HL-60 (cell line): ENCODE measurements at regions not wholly inside any gene's neighbourhood (a gene's known extent, or its start where the extent isn't known, plus 50 kb on each side); places are given as distances from the start of the nearest gene placed in this dataset.

Source experiments
- DNase-seq, 2 experiments: peaks; one replicate each; pipeline ENCODE4 v3.0.0-alpha.2; 2010 to 2020; ENCODE audit warnings: low read depth in 1 of 2, low spot score in 1 of 2
- H3K27ac ChIP-seq: fragments of 250-450 bp; sonication (Bioruptor Pico); replicated peaks from 2 replicates; pipeline ENCODE4 v1.5.1; 2020; ENCODE audit warnings: mild to moderate bottlenecking, moderate library complexity
- H3K27me3 ChIP-seq: fragments of 250-450 bp; sonication (Bioruptor Pico); 2 replicates; pipeline ENCODE4 v1.5.1; 2021; ENCODE audit warnings: mild to moderate bottlenecking, moderate library complexity; ENCODE audit not compliant: insufficient read depth, poor library complexity, severe bottlenecking
- H3K4me3 ChIP-seq: replicated peaks from 2 replicates; pipeline ENCODE4 v1.5.1; 2011; ENCODE audit warnings: mild to moderate bottlenecking, control low read depth, low read length; ENCODE audit not compliant: insufficient read depth
- GABPA ChIP-seq: IDR thresholded peaks from 2 replicates; pipeline ENCODE4 v1.6.1; 2012; ENCODE audit warnings: low read depth
- POLR2AphosphoS5 ChIP-seq: IDR thresholded peaks from 2 replicates; pipeline ENCODE4 v1.6.1; 2012; ENCODE audit warnings: low read depth
- SPI1 ChIP-seq: IDR thresholded peaks from 2 replicates; pipeline ENCODE4 v1.6.1; 2012; ENCODE audit warnings: low read depth, mild to moderate bottlenecking, borderline replicate concordance
- TF ChIP-seq, protein P1 (sequence below): IDR thresholded peaks from 2 replicates; pipeline ENCODE4 v1.6.1; 2012; ENCODE audit warnings: low read depth; ENCODE audit not compliant: insufficient replicate concordance
- TF ChIP-seq, protein P2 (sequence below): IDR thresholded peaks from one replicate; pipeline ENCODE4 v1.5.1; 2011; ENCODE audit warnings: low read length, control low read depth, inconsistent platforms; ENCODE audit not compliant: insufficient read depth

DNA sequence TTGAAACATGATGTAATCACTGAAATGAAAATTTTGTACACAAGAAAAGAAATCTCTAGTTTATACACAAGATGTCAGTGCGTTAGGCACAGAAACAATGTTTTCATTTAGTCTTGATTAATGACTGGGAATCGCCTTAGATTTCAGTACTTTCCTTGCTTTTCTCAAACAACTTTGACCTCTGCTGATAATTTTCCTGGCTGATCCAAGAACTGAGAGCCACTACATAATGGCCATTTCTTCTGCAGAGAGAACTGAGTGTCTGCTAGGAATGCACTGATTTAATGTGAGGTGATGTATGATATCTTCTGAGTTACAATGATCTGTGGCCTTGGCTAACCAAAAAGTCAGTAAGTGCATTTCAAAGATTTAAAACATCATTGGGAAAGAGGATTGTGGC, 308.1 kb downstream of the CTH start:
- DNase-seq, result no peak
- TF ChIP-seq GABPA (no peak), SPI1 (no peak), POLR2AphosphoS5 (no peak)
- TF ChIP-seq, protein P1, sequence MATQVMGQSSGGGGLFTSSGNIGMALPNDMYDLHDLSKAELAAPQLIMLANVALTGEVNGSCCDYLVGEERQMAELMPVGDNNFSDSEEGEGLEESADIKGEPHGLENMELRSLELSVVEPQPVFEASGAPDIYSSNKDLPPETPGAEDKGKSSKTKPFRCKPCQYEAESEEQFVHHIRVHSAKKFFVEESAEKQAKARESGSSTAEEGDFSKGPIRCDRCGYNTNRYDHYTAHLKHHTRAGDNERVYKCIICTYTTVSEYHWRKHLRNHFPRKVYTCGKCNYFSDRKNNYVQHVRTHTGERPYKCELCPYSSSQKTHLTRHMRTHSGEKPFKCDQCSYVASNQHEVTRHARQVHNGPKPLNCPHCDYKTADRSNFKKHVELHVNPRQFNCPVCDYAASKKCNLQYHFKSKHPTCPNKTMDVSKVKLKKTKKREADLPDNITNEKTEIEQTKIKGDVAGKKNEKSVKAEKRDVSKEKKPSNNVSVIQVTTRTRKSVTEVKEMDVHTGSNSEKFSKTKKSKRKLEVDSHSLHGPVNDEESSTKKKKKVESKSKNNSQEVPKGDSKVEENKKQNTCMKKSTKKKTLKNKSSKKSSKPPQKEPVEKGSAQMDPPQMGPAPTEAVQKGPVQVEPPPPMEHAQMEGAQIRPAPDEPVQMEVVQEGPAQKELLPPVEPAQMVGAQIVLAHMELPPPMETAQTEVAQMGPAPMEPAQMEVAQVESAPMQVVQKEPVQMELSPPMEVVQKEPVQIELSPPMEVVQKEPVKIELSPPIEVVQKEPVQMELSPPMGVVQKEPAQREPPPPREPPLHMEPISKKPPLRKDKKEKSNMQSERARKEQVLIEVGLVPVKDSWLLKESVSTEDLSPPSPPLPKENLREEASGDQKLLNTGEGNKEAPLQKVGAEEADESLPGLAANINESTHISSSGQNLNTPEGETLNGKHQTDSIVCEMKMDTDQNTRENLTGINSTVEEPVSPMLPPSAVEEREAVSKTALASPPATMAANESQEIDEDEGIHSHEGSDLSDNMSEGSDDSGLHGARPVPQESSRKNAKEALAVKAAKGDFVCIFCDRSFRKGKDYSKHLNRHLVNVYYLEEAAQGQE, result no peak
- H3K4me3 ChIP-seq, result no peak overlapping the region
- H3K27me3 ChIP-seq, result no peaks in the 10 kb centered on the region
- H3K27ac ChIP-seq, result no peak overlapping the region

DNA sequence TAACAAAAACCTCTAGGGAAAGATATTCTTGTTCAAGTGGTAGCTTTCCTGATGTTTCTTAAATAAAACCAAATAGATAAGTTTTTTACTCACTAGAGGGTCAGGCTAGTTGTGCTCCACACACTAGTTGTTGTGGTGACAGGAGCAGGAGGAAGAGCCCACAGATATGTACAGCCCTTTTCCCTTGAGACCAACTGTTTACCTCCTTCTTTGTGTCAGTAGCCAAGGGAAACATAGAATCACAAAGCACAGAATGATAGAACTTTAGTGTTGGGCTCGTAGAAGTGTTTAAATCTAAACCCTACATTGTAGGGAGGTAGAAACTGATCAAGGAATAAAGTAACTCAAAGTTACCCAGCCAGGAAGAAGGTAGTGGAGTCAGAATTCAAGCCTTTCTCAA, 309.0 kb downstream of the CTH start:
- no peaks in the 10 kb centered on the region for H3K27me3 ChIP-seq
- H3K4me3 ChIP-seq, result no peak overlapping the region
- TF ChIP-seq, protein P2, sequence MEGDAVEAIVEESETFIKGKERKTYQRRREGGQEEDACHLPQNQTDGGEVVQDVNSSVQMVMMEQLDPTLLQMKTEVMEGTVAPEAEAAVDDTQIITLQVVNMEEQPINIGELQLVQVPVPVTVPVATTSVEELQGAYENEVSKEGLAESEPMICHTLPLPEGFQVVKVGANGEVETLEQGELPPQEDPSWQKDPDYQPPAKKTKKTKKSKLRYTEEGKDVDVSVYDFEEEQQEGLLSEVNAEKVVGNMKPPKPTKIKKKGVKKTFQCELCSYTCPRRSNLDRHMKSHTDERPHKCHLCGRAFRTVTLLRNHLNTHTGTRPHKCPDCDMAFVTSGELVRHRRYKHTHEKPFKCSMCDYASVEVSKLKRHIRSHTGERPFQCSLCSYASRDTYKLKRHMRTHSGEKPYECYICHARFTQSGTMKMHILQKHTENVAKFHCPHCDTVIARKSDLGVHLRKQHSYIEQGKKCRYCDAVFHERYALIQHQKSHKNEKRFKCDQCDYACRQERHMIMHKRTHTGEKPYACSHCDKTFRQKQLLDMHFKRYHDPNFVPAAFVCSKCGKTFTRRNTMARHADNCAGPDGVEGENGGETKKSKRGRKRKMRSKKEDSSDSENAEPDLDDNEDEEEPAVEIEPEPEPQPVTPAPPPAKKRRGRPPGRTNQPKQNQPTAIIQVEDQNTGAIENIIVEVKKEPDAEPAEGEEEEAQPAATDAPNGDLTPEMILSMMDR, result no peak
- TF ChIP-seq, protein P1, result no peak
- TF ChIP-seq GABPA (no peak), SPI1 (no peak), POLR2AphosphoS5 (no peak)
- no peak for DNase-seq
- no peak overlapping the region for H3K27ac ChIP-seq

DNA sequence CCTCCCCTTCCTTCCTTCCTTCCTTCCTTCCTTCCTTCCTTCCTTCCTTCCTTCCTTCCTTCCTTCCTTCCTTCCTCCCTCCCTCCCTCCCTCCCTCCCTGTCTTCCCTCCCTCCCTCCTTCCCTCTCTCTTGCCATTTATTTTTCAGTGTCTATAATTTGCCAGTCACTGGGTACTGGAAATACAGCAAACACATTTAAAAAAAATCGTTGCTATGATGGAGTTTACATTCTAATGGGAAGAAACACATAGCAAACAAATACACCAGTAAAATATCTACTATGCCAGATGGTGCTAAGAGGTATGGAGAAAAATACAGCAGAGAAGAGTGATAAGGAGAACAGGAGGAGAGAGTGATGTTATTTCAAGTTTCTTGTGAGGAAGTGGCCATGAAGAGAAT, 309.5 kb downstream of the CTH start:
- no peak for DNase-seq
- TF ChIP-seq, protein P1, result no peak
- TF ChIP-seq SPI1 (no peak), POLR2AphosphoS5 (no peak), GABPA (no peak)
- TF ChIP-seq, protein P2, result no peak
- Histone ChIP-seq H3K4me3 (no peak overlapping the region), H3K27me3 (no peaks in the 10 kb centered on the region), H3K27ac (no peak overlapping the region)
